HUDEP-2 (cell line): ENCODE measurements at regions not wholly inside any gene's neighbourhood (a gene's known extent, or its start where the extent isn't known, plus 50 kb on each side); places are given as distances from the start of the nearest gene placed in this dataset.
"Not testable (repeated sequence)": the region's sequence is repeated elsewhere in the genome, so short reads cannot be mapped to it uniquely, and the experiment has no call there.

Source experiments
- DNase-seq, 76 experiments: peaks; one replicate each; lab custom pipeline; 2025; ENCODE audit not compliant: unreplicated experiment in 76 of 76; lab: John Stamatoyannopoulos, UW

DNA sequence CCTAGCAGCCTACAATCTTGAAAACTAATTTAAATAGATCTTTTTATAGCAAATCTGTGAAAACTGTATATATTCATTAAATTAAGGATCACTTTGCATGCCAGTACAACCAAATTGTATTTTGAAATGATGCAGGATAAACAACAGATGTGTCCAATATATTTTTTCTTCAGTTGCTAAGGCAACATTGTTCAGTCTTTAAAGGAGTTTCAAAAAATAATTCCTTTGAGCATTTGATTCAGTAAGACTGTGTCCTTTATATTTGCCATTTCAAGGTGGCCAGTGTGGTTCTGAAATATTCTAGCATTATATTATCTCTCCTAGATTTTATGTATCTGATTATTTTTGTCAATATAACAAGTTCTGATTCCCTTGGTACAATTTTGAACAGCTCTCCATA, 254.7 kb downstream of the PLOD2 start:
- no peak for DNase-seq

DNA sequence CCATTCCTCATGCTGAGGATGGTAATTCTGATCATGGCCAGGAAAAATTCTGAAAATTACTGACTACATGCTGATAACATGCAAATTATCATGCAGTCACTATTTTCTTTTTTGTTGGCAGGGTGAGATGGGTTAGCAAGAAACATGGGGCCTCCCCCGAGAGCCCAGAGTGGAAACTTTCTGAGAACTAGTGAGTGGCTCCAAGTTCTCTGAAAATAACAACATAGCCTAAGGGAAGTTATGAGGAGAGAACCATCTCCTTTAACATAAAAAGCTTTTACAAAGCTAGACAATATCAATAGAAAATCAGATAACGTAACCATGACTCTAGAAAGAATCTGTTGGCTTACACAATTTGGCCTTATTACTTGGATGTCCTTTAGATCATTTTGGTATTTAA, 254.2 kb downstream of the PLOD2 start:
- DNase-seq: no peak

DNA sequence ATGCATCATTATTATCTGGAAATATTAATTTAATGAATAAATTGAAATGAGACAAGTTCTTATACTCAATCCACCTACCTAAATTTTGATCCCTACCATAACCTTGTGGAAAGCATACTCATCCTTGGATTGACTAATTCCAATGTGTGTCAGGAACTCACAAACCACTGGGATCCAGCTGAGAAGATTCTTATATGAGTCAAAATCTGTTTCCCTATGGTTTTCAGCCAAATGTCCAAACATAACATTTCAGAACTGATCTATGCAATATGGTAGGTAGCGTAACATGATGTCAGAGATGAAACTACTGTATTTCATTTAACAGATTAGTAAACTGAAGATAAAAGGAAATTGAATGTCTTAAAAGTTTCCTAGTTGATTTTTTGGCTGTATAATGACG, 250.0 kb downstream of the PLOD2 start:
- no peak for DNase-seq

DNA sequence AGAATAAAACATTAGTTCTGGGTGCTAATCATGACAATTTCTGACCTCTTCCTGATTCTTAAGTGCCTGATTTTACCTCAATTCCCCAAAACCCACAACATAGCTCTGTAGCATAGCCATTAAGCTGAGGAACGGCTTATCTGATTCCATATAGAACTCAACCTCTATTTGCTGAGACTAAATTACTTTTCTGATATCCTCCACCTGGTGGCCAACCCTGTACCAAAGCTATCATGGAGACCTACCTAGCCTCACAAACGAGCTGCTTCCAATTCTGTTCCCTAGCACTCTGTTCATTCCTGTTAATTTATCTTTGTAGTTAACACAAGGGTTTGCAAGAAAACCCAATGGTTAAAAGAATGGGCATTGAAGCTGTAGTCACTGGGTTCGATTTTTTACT, 245.2 kb downstream of the PLOD2 start:
- DNase-seq: no peak

DNA sequence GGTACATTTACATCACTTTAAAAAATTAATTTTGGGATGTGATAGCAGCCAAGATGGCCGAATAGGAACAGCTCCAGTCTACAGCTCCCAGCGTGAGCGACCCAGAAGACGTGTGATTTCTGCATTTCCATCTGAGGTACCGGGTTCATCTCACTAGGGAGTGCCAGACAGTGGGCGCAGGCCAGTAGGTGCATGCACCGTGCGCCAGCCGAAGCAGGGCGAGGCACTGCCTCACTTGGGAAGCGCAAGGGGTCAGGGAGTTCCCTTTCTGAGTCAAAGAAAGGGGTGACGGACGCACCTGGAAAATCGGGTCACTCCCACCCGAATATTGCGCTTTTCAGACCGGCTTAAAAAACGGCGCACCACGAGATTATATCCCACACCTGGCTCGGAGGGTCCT, 233.2 kb downstream of the PLOD2 start:
- DNase-seq: not testable (repeated sequence)

- DNase-seq: no peak
These were observed 224.0 kb downstream of the PLOD2 start for GRCh38 chr3:145936971-145937370.

- no peak for DNase-seq
These were observed 221.6 kb downstream of the PLOD2 start for GRCh38 chr3:145939431-145939830.

DNA sequence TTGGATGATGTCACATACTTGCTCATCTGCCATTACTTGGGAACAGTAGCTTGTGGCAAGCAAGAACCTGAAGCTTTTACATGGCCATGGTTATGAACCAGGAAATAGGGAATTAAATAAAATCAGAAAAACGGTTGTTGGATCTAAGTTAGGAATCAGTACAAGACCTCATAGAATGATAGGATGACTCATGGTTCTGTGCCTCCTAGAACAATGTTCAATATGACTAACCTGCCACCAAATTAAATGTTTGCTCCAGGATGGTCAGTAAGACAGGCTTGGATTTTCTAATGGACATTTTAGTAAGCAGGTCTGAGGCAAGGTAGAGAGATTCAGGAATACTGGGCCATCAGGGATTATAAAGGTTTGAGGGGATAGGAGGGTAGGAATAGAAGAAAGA, 218.9 kb downstream of the PLOD2 start:
- DNase-seq: no peak

GRCh38 chr3:145943952-145944351, 217.0 kb downstream of the PLOD2 start:
- DNase-seq: no peak

- no peak for DNase-seq
These were observed 209.5 kb downstream of the PLOD2 start for GRCh38 chr3:145951441-145951840.

GRCh38 chr3:145952536-145952935, 208.4 kb downstream of the PLOD2 start:
- no peak for DNase-seq

DNA sequence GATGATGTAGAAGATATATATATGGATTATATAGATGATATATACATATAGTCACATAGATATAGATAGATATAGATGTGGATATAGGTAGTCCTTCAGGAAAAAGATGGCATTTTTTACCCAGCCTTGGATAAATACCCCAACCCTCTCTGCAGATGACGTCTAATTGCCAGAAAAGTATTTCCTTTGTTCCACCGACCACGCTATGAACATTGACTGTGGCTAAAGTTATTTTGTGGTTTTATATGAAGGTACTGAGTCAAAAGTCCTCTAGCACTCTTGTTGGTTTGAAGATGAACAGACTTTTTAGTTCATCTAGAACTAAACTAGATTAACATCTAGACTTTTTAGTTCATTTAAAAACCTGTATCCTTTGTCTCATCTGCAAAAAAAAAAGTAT, 207.7 kb downstream of the PLOD2 start:
- DNase-seq: no peak

GRCh38 chr3:145959457-145960088, 201.4 kb downstream of the PLOD2 start:
- no peak for DNase-seq

DNA sequence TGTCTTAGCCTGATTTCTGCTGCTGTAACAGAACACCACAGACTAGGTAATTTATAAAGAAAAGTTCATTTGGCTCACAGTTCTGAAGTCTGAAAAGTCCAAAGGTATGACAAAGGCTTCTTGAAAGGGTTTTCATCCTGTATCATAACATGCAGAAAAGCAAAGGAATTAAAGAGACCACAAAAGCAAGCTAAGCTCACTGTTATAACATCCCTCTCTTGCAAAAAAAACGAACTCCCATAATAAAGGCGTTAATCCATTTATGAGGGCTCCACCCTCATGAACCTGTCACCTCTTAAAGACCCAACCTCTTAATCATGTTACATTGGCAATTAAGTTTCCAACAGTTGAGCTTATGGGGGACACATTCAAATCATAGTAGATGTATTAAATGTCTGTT, 197.9 kb downstream of the PLOD2 start:
- no peak for DNase-seq

- DNase-seq: no peak
These were observed 193.9 kb downstream of the PLOD2 start for GRCh38 chr3:145967043-145967442.

GRCh38 chr3:145971186-145971585, 189.8 kb downstream of the PLOD2 start:
- DNase-seq: no peak

DNA sequence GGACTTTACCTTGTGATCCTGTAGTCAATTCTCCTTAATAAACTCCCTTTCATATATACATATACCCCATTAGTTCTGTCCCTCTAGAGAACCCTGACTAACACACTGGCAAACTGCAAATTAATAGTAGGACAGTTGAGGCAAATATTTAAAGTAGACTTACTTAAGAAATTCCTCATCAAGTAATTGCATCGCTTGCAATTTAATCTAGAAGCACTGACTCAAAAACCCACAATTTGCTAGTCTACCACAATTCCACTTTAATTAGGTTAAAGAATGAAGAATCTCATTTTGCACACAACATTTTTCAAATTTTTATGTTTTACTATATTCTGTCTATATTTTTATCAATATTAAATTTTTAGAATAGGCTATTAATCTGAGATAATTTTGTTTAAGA, 188.1 kb downstream of the PLOD2 start:
- DNase-seq: no peak

DNA sequence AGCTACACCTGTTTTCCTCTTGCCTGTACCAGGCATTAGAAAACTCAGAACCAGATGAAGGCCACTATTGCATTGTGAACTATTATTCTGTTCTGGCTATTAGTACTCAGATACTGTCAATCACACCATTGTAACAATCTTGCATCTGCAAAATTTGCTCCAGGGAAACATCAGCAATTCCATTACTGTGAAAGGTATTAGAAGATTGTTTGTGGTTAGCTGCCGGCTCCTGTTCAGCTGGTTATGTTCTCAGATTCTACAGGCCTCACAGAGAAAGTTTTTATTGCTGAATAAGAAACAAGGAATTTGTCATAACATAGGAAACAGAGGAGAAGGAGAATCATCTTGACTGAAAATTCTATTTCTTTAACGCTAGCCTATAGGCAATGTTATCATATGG, 179.9 kb downstream of the PLOD2 start:
- DNase-seq: no peak

- DNase-seq: no peak
These were observed 177.9 kb downstream of the PLOD2 start for GRCh38 chr3:145983101-145983500.
